Epithelial cell of proximal tubule (primary cell): ENCODE measurements at regions not wholly inside any gene's neighbourhood (a gene's known extent, or its start where the extent isn't known, plus 50 kb on each side); places are given as distances from the start of the nearest gene placed in this dataset.

Experiments used
- DNase-seq: peaks from one replicate; pipeline ENCODE4 v3.0.0-alpha.2; 2011; ENCODE audit warnings: low read depth
- H3K4me3 ChIP-seq: 2 replicates; pipeline ENCODE4 v1.5.1; 2011; ENCODE audit warnings: low read depth, mild to moderate bottlenecking, low read length
- CTCF ChIP-seq: conservative IDR thresholded peaks from 2 replicates; pipeline ENCODE4 v1.5.1; 2012; ENCODE audit warnings: low read depth, mild to moderate bottlenecking, low read length

- no peak overlapping the region for H3K4me3 ChIP-seq
- no peak for DNase-seq
- TF ChIP-seq CTCF, result peak; percentile 41
Observed at GRCh38 chr12:115398311-115398781, 714.4 kb upstream of the TBX3 start.

GRCh38 chr12:115396567-115396966, 712.6 kb upstream of the TBX3 start:
- no peak for TF ChIP-seq CTCF
- no peak for DNase-seq
- H3K4me3 ChIP-seq, result no peak overlapping the region

- DNase-seq, result no peak
- TF ChIP-seq CTCF, result no peak
- no peak overlapping the region for H3K4me3 ChIP-seq
Observed at GRCh38 chr12:115394496-115395220, 710.7 kb upstream of the TBX3 start.

- TF ChIP-seq CTCF, result no peak
- no peak for DNase-seq
- H3K4me3 ChIP-seq, result no peak overlapping the region
Observed at GRCh38 chr12:115388139-115388538, 704.2 kb upstream of the TBX3 start.

- no peak overlapping the region for H3K4me3 ChIP-seq
- no peak for TF ChIP-seq CTCF
- DNase-seq, result no peak
Observed at GRCh38 chr12:115387467-115387901, 703.5 kb upstream of the TBX3 start.

GRCh38 chr12:115386946-115387345, 703.0 kb upstream of the TBX3 start:
- no peak for DNase-seq
- no peak for TF ChIP-seq CTCF
- H3K4me3 ChIP-seq, result no peak overlapping the region

- no peak for DNase-seq
- H3K4me3 ChIP-seq, result no peak overlapping the region
- TF ChIP-seq CTCF, result no peak
Observed at GRCh38 chr12:115385141-115385540, 701.2 kb upstream of the TBX3 start.
